ENCODE measurements at regions not wholly inside any gene's neighbourhood (a gene's known extent, or its start where the extent isn't known, plus 50 kb on each side); places are given as distances from the start of the nearest gene placed in this dataset.

- DNase-seq: no peak
Measured at GRCh38 chr22:47280301-47280700, 517.9 kb downstream of the TBC1D22A start.

GRCh38 chr22:47279746-47280145 is 517.3 kb downstream of the TBC1D22A start:
- DNase-seq: peak; percentile 53

- DNase-seq: no peak
Measured at GRCh38 chr22:47279337-47279736, 516.9 kb downstream of the TBC1D22A start.

- DNase-seq: peak; percentile 26
Measured at GRCh38 chr22:47278655-47279054, 516.2 kb downstream of the TBC1D22A start.

- DNase-seq: no peak
Measured at GRCh38 chr22:47277531-47277930, 515.1 kb downstream of the TBC1D22A start.

- DNase-seq: no peak
Measured at GRCh38 chr22:47276991-47277390, 514.5 kb downstream of the TBC1D22A start.

GRCh38 chr22:47276450-47276820 is 514.0 kb downstream of the TBC1D22A start:
- no peak for DNase-seq

GRCh38 chr22:47275605-47276449 is 513.4 kb downstream of the TBC1D22A start:
- no peak for DNase-seq

- DNase-seq: no peak
Measured at GRCh38 chr22:47274196-47274595, 511.7 kb downstream of the TBC1D22A start.

GRCh38 chr22:47270463-47271135 is 508.1 kb downstream of the TBC1D22A start:
- DNase-seq: no peak

- no peak for DNase-seq
Measured at GRCh38 chr22:47269516-47270088, 507.2 kb downstream of the TBC1D22A start.

- DNase-seq: no peak
Measured at GRCh38 chr22:47267513-47268282, 505.2 kb downstream of the TBC1D22A start.

- DNase-seq: no peak
Measured at GRCh38 chr22:47266329-47266728, 503.9 kb downstream of the TBC1D22A start.

- DNase-seq: no peak
Measured at GRCh38 chr22:47260551-47260950, 498.1 kb downstream of the TBC1D22A start.

GRCh38 chr22:47259990-47260389 is 497.5 kb downstream of the TBC1D22A start:
- no peak for DNase-seq

- DNase-seq: no peak
Measured at GRCh38 chr22:47259049-47259448, 496.6 kb downstream of the TBC1D22A start.

GRCh38 chr22:47257976-47258375 is 495.5 kb downstream of the TBC1D22A start:
- DNase-seq: no peak

GRCh38 chr22:47257566-47257965 is 495.1 kb downstream of the TBC1D22A start:
- no peak for DNase-seq

GRCh38 chr22:47251911-47252310 is 489.5 kb downstream of the TBC1D22A start:
- DNase-seq: no peak

- DNase-seq: no peak
Measured at GRCh38 chr22:47250995-47251765, 488.7 kb downstream of the TBC1D22A start.

- no peak for DNase-seq
Measured at GRCh38 chr22:47249370-47249928, 487.0 kb downstream of the TBC1D22A start.
